GM19025 (cell line): ENCODE measurements at regions not wholly inside any gene's neighbourhood (a gene's known extent, or its start where the extent isn't known, plus 50 kb on each side); places are given as distances from the start of the nearest gene placed in this dataset.

ENCODE experiments used
- ATAC-seq: cut with Tn5 transposase; IDR thresholded peaks from one replicate; pipeline ENCODE4 v1.9.1; 2021; ENCODE audit warnings: mild to moderate bottlenecking, low read depth, moderate library complexity; ENCODE audit not compliant: unreplicated experiment

GRCh38 chr10:44473146-44473545 is 88.2 kb upstream of the CXCL12 start:
- ATAC-seq: no peak

DNA sequence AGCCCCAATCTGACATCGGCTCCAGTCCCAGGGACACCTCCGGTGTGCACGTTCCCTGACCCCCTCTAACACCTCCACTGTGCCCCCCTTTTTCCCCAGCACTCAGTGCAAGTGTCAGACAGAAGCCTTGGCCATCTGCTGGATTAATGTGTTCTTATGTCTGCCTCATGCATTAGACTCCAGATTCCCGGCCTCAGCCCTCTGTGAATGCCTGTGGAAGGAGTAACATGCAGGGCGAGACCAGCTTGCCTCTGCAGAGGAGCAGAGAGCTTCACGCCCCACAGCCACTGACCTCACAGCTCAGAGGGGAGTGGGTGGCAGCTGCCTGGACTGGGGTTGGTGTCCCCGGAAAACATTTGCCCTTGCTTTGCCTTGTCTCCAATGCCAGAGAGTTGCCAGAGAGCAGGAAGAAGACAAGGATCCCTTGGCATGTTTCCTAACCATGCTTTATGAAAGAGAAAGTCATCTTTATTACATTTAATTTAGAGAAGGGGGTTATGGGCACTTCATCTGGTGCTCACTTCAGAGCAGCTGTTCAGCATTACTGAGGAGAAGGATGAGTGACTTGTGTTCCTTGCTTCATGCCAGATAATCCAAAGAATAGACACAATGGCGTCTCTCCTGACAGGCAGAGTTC is 91.6 kb upstream of the CXCL12 start:
- no peak for ATAC-seq

GRCh38 chr10:44477046-44477425 is 92.1 kb upstream of the CXCL12 start:
- ATAC-seq: no peak

DNA sequence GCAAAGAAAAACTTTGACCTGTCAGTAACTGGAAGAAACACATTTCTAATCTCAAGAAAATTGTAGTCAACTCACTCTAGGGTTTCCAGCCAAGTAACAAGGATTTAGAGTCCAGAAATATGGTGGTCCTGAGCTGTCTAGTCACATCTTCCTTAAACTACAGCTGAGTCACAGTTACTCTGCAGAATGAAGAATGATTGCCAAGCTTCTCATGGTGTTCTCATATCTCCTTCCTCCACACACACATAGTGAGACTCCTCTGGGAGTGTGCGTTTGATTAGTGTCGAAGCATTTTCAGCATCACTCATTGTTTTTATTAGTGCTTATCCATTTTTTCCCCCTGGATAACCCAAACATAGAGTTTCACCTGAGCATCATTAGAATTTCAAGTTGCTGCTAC is 93.1 kb upstream of the CXCL12 start:
- ATAC-seq: no peak

- ATAC-seq: no peak
Observed at GRCh38 chr10:44478876-44479705, 94.2 kb upstream of the CXCL12 start.

DNA sequence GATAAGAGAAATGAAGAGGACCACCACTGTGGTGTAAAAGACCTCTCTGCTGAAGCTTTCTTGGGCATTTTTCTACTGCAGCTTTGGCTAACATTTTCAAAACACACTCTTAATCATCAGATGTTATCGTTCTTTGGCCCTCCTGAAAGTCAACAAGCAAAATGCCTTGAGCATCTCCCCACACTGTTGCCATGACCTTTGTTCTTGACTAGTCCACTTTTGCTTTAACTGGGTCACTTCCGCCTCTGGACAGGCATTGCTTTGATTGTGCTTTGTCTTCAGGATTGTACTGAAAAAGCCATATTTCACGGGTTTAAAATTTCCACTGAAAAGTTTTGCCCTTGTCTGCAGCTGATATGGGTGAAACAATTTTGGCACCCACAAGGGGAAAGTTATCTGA is 107.8 kb upstream of the CXCL12 start:
- ATAC-seq: no peak

DNA sequence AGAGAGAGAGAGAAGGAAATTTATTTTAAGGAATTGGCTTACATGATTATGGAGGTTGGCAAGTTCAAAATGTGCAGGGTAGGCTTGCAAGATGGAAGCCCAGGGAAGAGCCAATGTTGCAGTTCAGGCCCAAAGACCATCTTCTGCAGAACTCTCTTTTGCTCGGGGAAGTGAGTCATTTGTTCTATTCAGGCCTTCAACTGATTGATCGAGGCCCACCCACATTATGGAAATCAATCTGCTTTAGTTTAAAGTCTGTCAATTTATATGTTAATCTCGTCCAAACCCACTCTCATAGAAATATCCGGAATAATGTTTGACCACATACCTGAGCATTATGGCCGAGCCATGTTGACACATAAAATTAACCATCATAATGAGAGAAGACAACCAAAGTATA is 113.3 kb upstream of the CXCL12 start:
- ATAC-seq: no peak

GRCh38 chr10:44500451-44500850 is 115.6 kb upstream of the CXCL12 start:
- no peak for ATAC-seq

- ATAC-seq: no peak
Observed at GRCh38 chr10:44506386-44506785, 121.5 kb upstream of the CXCL12 start.

DNA sequence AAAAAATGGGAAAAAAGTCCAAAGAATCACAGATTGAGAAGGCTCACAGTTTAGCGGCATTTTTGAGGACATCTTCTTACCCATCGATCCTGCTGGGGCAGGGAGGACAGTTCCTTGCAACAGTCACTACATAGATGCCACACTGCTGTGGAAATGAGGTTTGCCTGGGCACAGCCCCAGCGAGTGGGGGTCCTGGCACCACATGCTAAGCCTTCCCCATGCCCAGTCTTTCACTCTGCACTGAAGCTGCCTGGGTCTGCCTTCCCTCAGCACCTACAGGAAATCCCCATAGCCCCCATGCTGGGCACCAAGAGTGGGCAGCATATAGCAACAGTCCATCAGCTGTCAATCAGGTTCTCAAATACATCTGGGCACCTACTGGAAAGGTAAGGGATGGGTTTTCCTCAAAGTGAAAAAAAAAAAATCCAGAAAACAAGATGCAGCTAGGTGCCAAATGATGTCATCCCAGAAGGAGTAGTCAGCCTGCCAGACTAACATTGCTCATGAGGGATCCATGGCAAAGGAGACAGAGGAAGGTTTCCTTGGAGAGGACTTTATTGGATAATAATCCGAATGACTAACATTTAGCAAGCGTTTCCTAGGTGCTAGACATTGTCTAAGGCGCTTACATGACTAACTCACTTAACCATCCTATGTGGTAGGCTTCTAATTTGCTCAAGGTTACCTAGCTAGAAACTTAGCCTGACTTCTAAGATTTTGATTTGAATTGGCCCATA is 125.7 kb upstream of the CXCL12 start:
- ATAC-seq: no peak

DNA sequence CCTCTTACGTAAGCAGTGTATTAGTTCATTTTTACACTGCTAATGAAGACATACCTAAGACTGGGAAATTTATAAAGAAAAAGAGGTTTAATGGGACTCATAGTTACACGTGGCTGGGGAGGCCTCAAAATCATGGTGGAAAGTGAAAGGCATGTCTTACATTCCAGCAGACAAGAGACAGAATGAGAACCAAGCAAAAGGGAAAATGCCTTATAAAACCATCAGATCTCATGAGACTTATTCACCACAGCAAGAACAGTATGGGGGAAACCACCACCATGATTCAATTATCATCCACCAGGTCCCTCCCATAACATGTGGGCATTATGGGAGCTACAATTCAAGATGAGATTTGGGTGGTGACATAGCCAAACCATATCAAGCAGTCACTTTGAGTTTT is 126.3 kb upstream of the CXCL12 start:
- ATAC-seq: no peak

DNA sequence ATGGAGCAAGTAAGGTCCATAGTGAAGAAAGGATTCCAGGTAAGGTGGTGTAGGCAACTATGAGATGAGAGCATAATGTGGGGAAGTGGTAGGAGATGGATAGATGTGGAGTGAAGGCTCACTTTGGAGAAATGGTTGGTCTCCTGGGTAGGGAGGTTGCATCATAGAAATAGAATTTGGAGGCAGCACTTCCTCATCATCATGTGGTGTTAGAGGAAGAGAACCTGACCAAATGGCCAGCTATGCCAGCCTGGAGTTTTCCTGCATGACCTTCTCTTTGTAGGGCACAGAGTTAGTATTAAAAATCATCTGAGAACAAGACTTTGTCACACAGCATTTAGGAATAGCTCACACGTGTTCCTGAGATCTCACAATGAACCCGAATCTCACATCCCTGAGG is 126.7 kb upstream of the CXCL12 start:
- no peak for ATAC-seq

DNA sequence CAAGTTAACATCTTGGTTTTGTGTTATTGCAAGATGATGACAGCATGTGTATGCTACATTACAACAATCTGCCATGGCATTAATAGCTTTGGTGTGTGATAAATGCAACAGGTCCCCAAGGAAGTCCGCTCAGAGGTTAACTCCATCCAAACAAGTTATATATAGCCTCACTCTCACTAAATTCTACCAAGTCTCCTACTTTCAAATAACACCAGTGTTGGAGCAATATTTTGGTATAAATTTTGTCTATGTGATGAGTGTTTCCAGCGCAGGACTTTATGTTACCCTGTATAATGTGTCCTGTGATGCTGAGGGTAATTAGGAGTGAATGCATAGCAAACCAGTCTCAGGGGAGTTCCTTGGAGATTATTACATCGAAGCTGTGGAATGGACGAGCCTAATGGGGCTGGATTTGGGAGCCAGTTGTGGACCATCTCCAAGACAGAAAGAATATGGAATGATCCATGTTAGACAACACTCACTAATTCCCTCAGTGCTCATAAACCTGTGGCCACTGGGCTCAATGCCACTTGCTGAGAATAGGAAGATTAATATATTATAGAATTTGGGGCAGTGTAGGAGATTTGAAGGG is 127.6 kb upstream of the CXCL12 start:
- no peak for ATAC-seq

- no peak for ATAC-seq
Observed at GRCh38 chr10:44513591-44513990, 128.7 kb upstream of the CXCL12 start.

DNA sequence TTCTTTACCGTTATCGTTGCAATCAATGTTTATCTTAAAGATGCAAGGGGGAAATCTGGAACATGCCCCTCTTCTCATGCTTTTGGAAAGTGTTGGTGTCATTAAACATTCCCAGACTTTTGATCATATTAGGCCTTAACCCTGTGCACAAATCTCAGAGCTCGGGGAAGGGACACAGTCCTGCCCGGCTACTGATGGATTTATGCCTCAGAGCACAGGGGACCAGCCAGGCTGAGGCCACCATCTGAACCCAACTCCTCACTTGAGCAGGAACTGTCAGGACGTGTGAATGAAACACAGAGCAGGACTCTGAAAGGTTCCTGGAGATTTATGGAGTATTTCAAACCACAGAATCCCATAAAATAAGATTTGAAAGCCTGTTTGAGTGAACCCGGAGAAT is 132.0 kb upstream of the CXCL12 start:
- no peak for ATAC-seq

GRCh38 chr10:44517635-44518034 is 132.7 kb upstream of the CXCL12 start:
- ATAC-seq: no peak

DNA sequence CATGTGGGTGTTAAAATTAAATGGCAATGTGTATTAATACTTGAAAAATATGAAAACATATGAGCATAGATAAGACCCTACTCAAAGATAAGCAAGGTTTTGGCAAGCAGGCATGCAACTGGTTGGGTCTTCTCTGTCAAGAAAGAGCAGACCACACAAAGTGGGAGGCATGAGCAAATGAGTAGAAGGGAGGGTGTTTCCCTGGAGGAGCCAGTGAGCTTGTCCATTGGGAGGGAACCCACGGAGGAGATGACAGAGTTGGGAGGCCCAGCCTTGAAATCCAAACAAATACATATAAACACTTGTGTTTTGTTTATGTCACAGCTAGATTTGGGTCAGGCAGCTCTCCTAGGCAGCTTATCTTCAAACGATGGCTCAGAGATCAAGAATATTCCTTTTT is 134.5 kb upstream of the CXCL12 start:
- ATAC-seq: no peak

DNA sequence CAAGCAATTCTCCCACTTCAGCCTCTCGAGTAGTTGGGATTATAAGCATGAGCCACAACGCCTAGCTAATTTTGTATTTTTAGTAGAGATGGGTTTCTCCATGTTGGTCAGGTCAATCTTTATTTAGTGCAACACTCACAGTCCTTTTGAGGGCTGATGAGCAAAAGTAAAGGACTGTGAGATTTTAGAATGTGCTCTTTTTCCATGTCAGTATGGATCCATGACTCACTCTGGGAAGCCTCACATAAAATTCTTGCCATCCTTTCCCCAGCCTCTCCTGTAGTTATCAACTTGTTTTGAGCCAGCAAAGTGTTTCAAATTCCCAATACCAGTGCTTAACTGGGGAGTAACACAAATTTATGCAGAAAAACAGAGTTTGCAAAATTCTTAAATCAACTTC is 135.8 kb upstream of the CXCL12 start:
- ATAC-seq: no peak

GRCh38 chr10:44539178-44539577 is 154.3 kb upstream of the CXCL12 start:
- ATAC-seq: no peak

- ATAC-seq: no peak
Observed at GRCh38 chr10:44552726-44553125, 167.8 kb upstream of the CXCL12 start.

DNA sequence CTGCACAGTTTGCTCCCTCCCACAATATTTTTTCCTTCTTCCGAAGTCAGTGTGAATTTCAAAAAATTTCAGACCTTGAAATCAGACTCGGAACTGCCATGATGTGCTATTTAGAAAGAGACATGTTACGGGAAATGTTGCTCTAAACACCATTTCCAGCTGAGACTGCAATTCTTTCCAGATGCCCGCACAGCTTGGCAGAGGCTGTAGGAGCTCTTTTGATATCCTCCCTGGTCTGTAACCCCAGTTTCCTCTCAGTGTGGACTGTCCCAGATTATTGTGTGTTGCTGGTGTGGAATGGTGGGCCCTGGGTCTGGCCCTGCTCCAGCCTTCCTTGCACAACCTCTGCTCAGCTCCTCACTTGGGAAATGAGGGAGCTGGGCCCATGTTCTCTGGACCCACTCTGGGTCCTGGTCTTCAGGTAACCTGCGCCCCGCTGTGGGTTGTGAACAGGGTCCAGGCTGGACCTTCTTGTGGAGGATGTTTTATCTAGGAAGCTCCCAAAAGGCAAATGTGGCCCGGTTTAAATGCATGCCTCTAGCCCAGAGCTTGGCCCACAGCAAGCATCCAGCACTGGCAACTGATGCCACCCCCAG is 172.8 kb upstream of the CXCL12 start:
- no peak for ATAC-seq
